ENCODE measurements at regions not wholly inside any gene's neighbourhood (a gene's known extent, or its start where the extent isn't known, plus 50 kb on each side); places are given as distances from the start of the nearest gene placed in this dataset.

- TF ChIP-seq CTCF (CRISPR knock-in tag; IDR thresholded peaks at IDR 0.05) = no peak
- TF ChIP-seq EP300 (IDR thresholded peaks at IDR 0.05; ENCODE audit: low read depth in 2 of 2, low read length in 2 of 2) = no peak
- no peak for TF ChIP-seq EP300 (CRISPR knock-in tag; IDR thresholded peaks at IDR 0.05; ENCODE audit: borderline replicate concordance)
- TF ChIP-seq POLR2A (IDR thresholded peaks at IDR 0.05; ENCODE audit: insufficient read depth in 1 of 2, low read depth in 2 of 2, low read length in 2 of 2) = no peak
- no peak for TF ChIP-seq RXRA (CRISPR knock-in tag; IDR thresholded peaks at IDR 0.05)
- no peak for TF ChIP-seq ZNF280B (CRISPR knock-in tag; IDR thresholded peaks at IDR 0.05; ENCODE audit: borderline replicate concordance)
- TF ChIP-seq SRF (IDR thresholded peaks at IDR 0.05; ENCODE audit: low read depth, low read length) = no peak
- no peak for TF ChIP-seq ZNF614 (CRISPR knock-in tag; IDR thresholded peaks at IDR 0.05; ENCODE audit: borderline replicate concordance)
- no peak for TF ChIP-seq TBL1XR1 (IDR thresholded peaks at IDR 0.05; ENCODE audit: borderline replicate concordance, low read length, partially characterized antibody)
- TF ChIP-seq BCL6 (CRISPR knock-in tag; IDR thresholded peaks at IDR 0.05) = no peak
Observed at GRCh38 chr21:15654171-15654570, 75.6 kb upstream of the USP25 start.
